Stomach (tissue), 4 donors: ENCODE measurements at regions not wholly inside any gene's neighbourhood (a gene's known extent, or its start where the extent isn't known, plus 50 kb on each side); places are given as distances from the start of the nearest gene placed in this dataset.

Experiments
- CTCF ChIP-seq, 7 experiments: fragments of 450-650 bp in 4 of 7; fragments of 200-600 bp in 3 of 7; sonication (generic) in 3 of 7; IDR thresholded peaks; one replicate each; pipeline ENCODE4 v1.5.1; 2016 to 2019; ENCODE audit warnings: antibody characterized with exemption in 7 of 7, control low read depth in 2 of 7, mild to moderate bottlenecking in 1 of 7
- POLR2A ChIP-seq, 4 donors: fragments of 450-650 bp; IDR thresholded peaks; one replicate each; pipeline ENCODE4 v1.6.1; 2016; ENCODE audit warnings: antibody characterized with exemption in 4 of 4, control low read depth in 2 of 4, mild to moderate bottlenecking in 1 of 4, moderate library complexity in 1 of 4
- POLR2AphosphoS5 ChIP-seq, 3 donors: sonication (generic); formaldehyde crosslinking; IDR thresholded peaks; one replicate each; pipeline ENCODE4 v1.6.1; 2016; ENCODE audit warnings: antibody characterized with exemption in 3 of 3

GRCh38 chr13:65826657-65827056 is 1403.5 kb downstream of the PCDH9 start:
- no peak for TF ChIP-seq POLR2A (IDR thresholded peaks at IDR 0.05)
- TF ChIP-seq CTCF (IDR thresholded peaks at IDR 0.05): no peak
- no peak for TF ChIP-seq POLR2AphosphoS5 (IDR thresholded peaks at IDR 0.05)
